NB4 (cell line): ENCODE measurements at regions not wholly inside any gene's neighbourhood (a gene's known extent, or its start where the extent isn't known, plus 50 kb on each side); places are given as distances from the start of the nearest gene placed in this dataset.
A peak's percentile ranks its signal among the peaks of the same experiment; 100 is the strongest.
"Not testable (repeated sequence)": the region's sequence is repeated elsewhere in the genome, so short reads cannot be mapped to it uniquely, and the experiment has no call there.

Experiments
- DNase-seq: peaks from one replicate; pipeline ENCODE4 v3.0.0; 2010; ENCODE audit warnings: low read depth
- H3K4me3 ChIP-seq: one replicate; pipeline ENCODE4 v1.5.1; 2011; ENCODE audit warnings: mild to moderate bottlenecking, low read depth, low read length, moderate library complexity
- CTCF ChIP-seq: IDR thresholded peaks from one replicate; pipeline ENCODE4 v1.5.1; 2012; ENCODE audit warnings: low read depth, low read length
- MAX ChIP-seq: IDR thresholded peaks from 2 replicates; pipeline ENCODE4 v1.6.1; 2011; ENCODE audit warnings: low read depth, low read length
- MYC ChIP-seq: IDR thresholded peaks from 2 replicates; pipeline ENCODE4 v1.6.1; 2011; ENCODE audit warnings: low read depth, low read length
- POLR2A ChIP-seq: IDR thresholded peaks from 2 replicates; pipeline ENCODE4 v1.6.1; 2011; ENCODE audit warnings: mild to moderate bottlenecking; ENCODE audit not compliant: insufficient read length; ENCODE audit errors: extremely low read depth

- no peak for DNase-seq
Measured at GRCh38 chr12:92235703-92236472, 90.2 kb upstream of the BTG1 start.

GRCh38 chr12:92234533-92234932 lies 88.9 kb upstream of the BTG1 start:
- no peak for DNase-seq
- H3K4me3 ChIP-seq: no peak overlapping the region
- TF ChIP-seq POLR2A: no peak
- no peak for TF ChIP-seq CTCF

More at GRCh38 chr12:92235703-92236472, 90.2 kb upstream of the BTG1 start:
- no peak overlapping the region for H3K4me3 ChIP-seq
- TF ChIP-seq POLR2A: no peak
- TF ChIP-seq MYC: no peak
- no peak for TF ChIP-seq CTCF
- TF ChIP-seq MAX: no peak

GRCh38 chr12:92233346-92234015 lies 87.8 kb upstream of the BTG1 start:
- peak; percentile 40 for DNase-seq
- TF ChIP-seq POLR2A (no peak), MAX (no peak), MYC (no peak), CTCF (no peak)
- H3K4me3 ChIP-seq: no peak overlapping the region

- not testable (repeated sequence) for H3K4me3 ChIP-seq, DNase-seq
Measured at GRCh38 chr12:92232371-92232932, 86.8 kb upstream of the BTG1 start.

GRCh38 chr12:92231945-92232344 lies 86.3 kb upstream of the BTG1 start:
- peak; percentile 34 for DNase-seq
- H3K4me3 ChIP-seq: not testable (repeated sequence)

- not testable (repeated sequence) for DNase-seq, H3K4me3 ChIP-seq
Measured at GRCh38 chr12:92231532-92231931, 85.9 kb upstream of the BTG1 start.

GRCh38 chr12:92229381-92229780 lies 83.7 kb upstream of the BTG1 start:
- DNase-seq: no peak
- no peak for TF ChIP-seq CTCF
- no peak for TF ChIP-seq MAX
- no peak for TF ChIP-seq MYC
- no peak for TF ChIP-seq POLR2A
- no peak overlapping the region for H3K4me3 ChIP-seq
